ENCODE measurements at regions not wholly inside any gene's neighbourhood (a gene's known extent, or its start where the extent isn't known, plus 50 kb on each side); places are given as distances from the start of the nearest gene placed in this dataset.

- Histone ChIP-seq H3K4me2 (ENCODE audit: low read length) (peak overlapping the region; percentile 96), H3K79me2 (ENCODE audit: low read length) (no peaks in the 10 kb centered on the region), H3K27ac (ENCODE audit: low read length) (peak overlapping the region; percentile 81), H3K9ac (ENCODE audit: low read length) (peak overlapping the region; percentile 85), H3K4me1 (ENCODE audit: low read length) (peaks cover 58% of the 10 kb centered on the region), H4K20me1 (ENCODE audit: insufficient read depth, low read length) (no peaks in the 10 kb centered on the region), H2AFZ (ENCODE audit: low read depth, low read length) (no peak overlapping the region), H3K4me3 (ENCODE audit: low read length) (peak overlapping the region; percentile 80), H3K9me3 (ENCODE audit: insufficient read depth, low read length) (no peaks in the 10 kb centered on the region), H3K36me3 (replicated peaks; ENCODE audit: low read depth, low read length) (no peaks in the 10 kb centered on the region), H3K27me3 (ENCODE audit: low read depth, low read length) (no peaks in the 10 kb centered on the region)
- peak; percentile 31 for TF ChIP-seq CTCF (IDR thresholded peaks at IDR 0.05; ENCODE audit: low read depth, low read length)
- TF ChIP-seq EZH2phosphoT487 (IDR thresholded peaks at IDR 0.05; ENCODE audit: low read depth) = no peak
Observed at GRCh38 chr14:50003213-50004021, 110.5 kb downstream of the ARF6 start.

- TF ChIP-seq CTCF (IDR thresholded peaks at IDR 0.05; ENCODE audit: low read depth, low read length) (no peak), EZH2phosphoT487 (IDR thresholded peaks at IDR 0.05; ENCODE audit: low read depth) (no peak)
- Histone ChIP-seq H4K20me1 (ENCODE audit: insufficient read depth, low read length) (no peaks in the 10 kb centered on the region), H3K79me2 (ENCODE audit: low read length) (no peaks in the 10 kb centered on the region), H3K4me1 (ENCODE audit: low read length) (peaks cover 44% of the 10 kb centered on the region), H3K4me3 (ENCODE audit: low read length) (no peak overlapping the region), H3K36me3 (replicated peaks; ENCODE audit: low read depth, low read length) (no peaks in the 10 kb centered on the region), H3K9ac (ENCODE audit: low read length) (no peak overlapping the region), H3K27me3 (ENCODE audit: low read depth, low read length) (no peaks in the 10 kb centered on the region), H3K4me2 (ENCODE audit: low read length) (no peak overlapping the region), H2AFZ (ENCODE audit: low read depth, low read length) (no peak overlapping the region), H3K9me3 (ENCODE audit: insufficient read depth, low read length) (no peaks in the 10 kb centered on the region), H3K27ac (ENCODE audit: low read length) (no peak overlapping the region)
Observed at GRCh38 chr14:50006141-50006540, 110.2 kb downstream of the VCPKMT start.

- no peak for TF ChIP-seq EZH2phosphoT487 (IDR thresholded peaks at IDR 0.05; ENCODE audit: low read depth)
- TF ChIP-seq CTCF (IDR thresholded peaks at IDR 0.05; ENCODE audit: low read depth, low read length) = no peak
- H3K4me2 ChIP-seq (ENCODE audit: low read length) = no peak overlapping the region
- H3K4me3 ChIP-seq (ENCODE audit: low read length) = no peak overlapping the region
- H3K27ac ChIP-seq (ENCODE audit: low read length) = no peak overlapping the region
- H3K9ac ChIP-seq (ENCODE audit: low read length) = no peak overlapping the region
- H2AFZ ChIP-seq (ENCODE audit: low read depth, low read length) = no peak overlapping the region
- no peaks in the 10 kb centered on the region for H4K20me1 ChIP-seq (ENCODE audit: insufficient read depth, low read length)
- H3K36me3 ChIP-seq (replicated peaks; ENCODE audit: low read depth, low read length) = no peaks in the 10 kb centered on the region
- peaks cover 34% of the 10 kb centered on the region for H3K4me1 ChIP-seq (ENCODE audit: low read length)
- H3K9me3 ChIP-seq (ENCODE audit: insufficient read depth, low read length) = no peaks in the 10 kb centered on the region
- H3K27me3 ChIP-seq (ENCODE audit: low read depth, low read length) = no peaks in the 10 kb centered on the region
- no peaks in the 10 kb centered on the region for H3K79me2 ChIP-seq (ENCODE audit: low read length)
Observed at GRCh38 chr14:50007123-50007903, 109.1 kb downstream of the VCPKMT start.

GRCh38 chr14:50008562-50008961 is 107.8 kb downstream of the VCPKMT start:
- H2AFZ ChIP-seq (ENCODE audit: low read depth, low read length) = no peak overlapping the region

More at GRCh38 chr14:50008562-50008961, 107.8 kb downstream of the VCPKMT start:
- Histone ChIP-seq H3K36me3 (replicated peaks; ENCODE audit: low read depth, low read length) (no peaks in the 10 kb centered on the region), H3K4me3 (ENCODE audit: low read length) (no peak overlapping the region), H3K9me3 (ENCODE audit: insufficient read depth, low read length) (no peaks in the 10 kb centered on the region), H3K27me3 (ENCODE audit: low read depth, low read length) (no peaks in the 10 kb centered on the region), H3K9ac (ENCODE audit: low read length) (no peak overlapping the region), H3K27ac (ENCODE audit: low read length) (no peak overlapping the region), H4K20me1 (ENCODE audit: insufficient read depth, low read length) (no peaks in the 10 kb centered on the region), H3K79me2 (ENCODE audit: low read length) (no peaks in the 10 kb centered on the region), H3K4me2 (ENCODE audit: low read length) (peak overlapping the region; percentile 34), H3K4me1 (ENCODE audit: low read length) (peaks cover 37% of the 10 kb centered on the region)
- TF ChIP-seq CTCF (IDR thresholded peaks at IDR 0.05; ENCODE audit: low read depth, low read length) = no peak
- no peak for TF ChIP-seq EZH2phosphoT487 (IDR thresholded peaks at IDR 0.05; ENCODE audit: low read depth)
